Type B pancreatic cell (in vitro differentiated cells): ENCODE measurements at regions not wholly inside any gene's neighbourhood (a gene's known extent, or its start where the extent isn't known, plus 50 kb on each side); places are given as distances from the start of the nearest gene placed in this dataset.

Experiments
- DNase-seq: peaks from one replicate; pipeline ENCODE4 v3.0.0; 2021; ENCODE audit warnings: mixed read lengths; ENCODE audit not compliant: unreplicated experiment; ENCODE audit errors: extremely low spot score
- H3K27ac Mint-ChIP-seq: 2 replicates; pipeline ENCODE4 v1.8.0; 2021; ENCODE audit warnings: mild to moderate bottlenecking, mixed read lengths
- H3K27me3 Mint-ChIP-seq: 2 replicates; pipeline ENCODE4 v1.8.0; 2021; ENCODE audit warnings: mixed read lengths
- H3K36me3 Mint-ChIP-seq: 2 replicates; pipeline ENCODE4 v1.8.0; 2021; ENCODE audit warnings: mixed read lengths
- H3K4me1 Mint-ChIP-seq: one replicate; pipeline ENCODE4 v1.8.0; 2021; ENCODE audit warnings: mixed read lengths; ENCODE audit not compliant: unreplicated experiment
- H3K4me3 Mint-ChIP-seq: 2 replicates; pipeline ENCODE4 v1.8.0; 2021; ENCODE audit warnings: mild to moderate bottlenecking, mixed read lengths
- H3K9me3 Mint-ChIP-seq: 2 replicates; pipeline ENCODE4 v1.8.0; 2021; ENCODE audit warnings: mixed read lengths
- CTCF ChIP-seq: fragments of 200-600 bp; sonication (generic); conservative IDR thresholded peaks from 2 replicates; pipeline ENCODE4 v1.5.0; 2021; ENCODE audit warnings: antibody characterized with exemption, mild to moderate bottlenecking

GRCh38 chr2:109681633-109682380, 67.6 kb downstream of the SOWAHC start:
- no peak for TF ChIP-seq CTCF

GRCh38 chr2:109683452-109683851, 69.3 kb downstream of the SOWAHC start:
- peaks cover 42% of the 10 kb centered on the region for H3K4me1 Mint-ChIP-seq
- H3K27ac Mint-ChIP-seq, result no peak overlapping the region
- H3K27me3 Mint-ChIP-seq, result no peaks in the 10 kb centered on the region
- no peak for DNase-seq
- no peak for TF ChIP-seq CTCF
- no peaks in the 10 kb centered on the region for H3K9me3 Mint-ChIP-seq
- no peaks in the 10 kb centered on the region for H3K36me3 Mint-ChIP-seq
- H3K4me3 Mint-ChIP-seq, result no peak overlapping the region

More at GRCh38 chr2:109681633-109682380, 67.6 kb downstream of the SOWAHC start:
- no peak for DNase-seq
- H3K9me3 Mint-ChIP-seq, result no peaks in the 10 kb centered on the region
- H3K4me3 Mint-ChIP-seq, result no peak overlapping the region
- H3K4me1 Mint-ChIP-seq, result peaks cover 53% of the 10 kb centered on the region
- no peaks in the 10 kb centered on the region for H3K27me3 Mint-ChIP-seq
- peak overlapping the region; percentile 48 for H3K27ac Mint-ChIP-seq
- no peaks in the 10 kb centered on the region for H3K36me3 Mint-ChIP-seq

- no peak for DNase-seq
- peak overlapping the region; percentile 11 for H3K27ac Mint-ChIP-seq
- H3K36me3 Mint-ChIP-seq, result no peaks in the 10 kb centered on the region
- no peaks in the 10 kb centered on the region for H3K9me3 Mint-ChIP-seq
- no peak overlapping the region for H3K4me3 Mint-ChIP-seq
- no peak for TF ChIP-seq CTCF
- peaks cover 41% of the 10 kb centered on the region for H3K4me1 Mint-ChIP-seq
- no peaks in the 10 kb centered on the region for H3K27me3 Mint-ChIP-seq
Measured at GRCh38 chr2:109685453-109685852, 71.3 kb downstream of the SOWAHC start.

- Mint-ChIP-seq H3K9me3 (no peaks in the 10 kb centered on the region), H3K36me3 (no peaks in the 10 kb centered on the region), H3K4me3 (no peak overlapping the region), H3K4me1 (peaks cover 39% of the 10 kb centered on the region), H3K27ac (no peak overlapping the region), H3K27me3 (no peaks in the 10 kb centered on the region)
- no peak for TF ChIP-seq CTCF
- DNase-seq, result no peak
Measured at GRCh38 chr2:109686921-109687320, 72.8 kb downstream of the SOWAHC start.

- no peaks in the 10 kb centered on the region for H3K27me3 Mint-ChIP-seq
- TF ChIP-seq CTCF, result no peak
- peak overlapping the region; percentile 94 for H3K27ac Mint-ChIP-seq
- no peak for DNase-seq
- no peaks in the 10 kb centered on the region for H3K9me3 Mint-ChIP-seq
- H3K4me1 Mint-ChIP-seq, result peaks cover 54% of the 10 kb centered on the region
- H3K36me3 Mint-ChIP-seq, result no peaks in the 10 kb centered on the region
- peak overlapping the region; percentile 14 for H3K4me3 Mint-ChIP-seq
Measured at GRCh38 chr2:109689182-109689930, 75.2 kb downstream of the SOWAHC start.
